K562 (cell line): ENCODE measurements at regions not wholly inside any gene's neighbourhood (a gene's known extent, or its start where the extent isn't known, plus 50 kb on each side); places are given as distances from the start of the nearest gene placed in this dataset.
A peak's percentile ranks its signal among the peaks of the same experiment; 100 is the strongest.

Source experiments
- ATAC-seq: fragments of 200-7000 bp; cut with Tn5 transposase; 3 replicates; pipeline ENCODE4 v1.9.1; 2020; ENCODE audit warnings: moderate library complexity
- BruUV-seq: library from RNA; stranded (reverse); fragments of 400-500 nt; replicated peaks from 2 replicates; lab custom pipeline; 2021; lab: Mats Ljungman, UMichigan
- CTCF ChIA-PET: fragments of 300-600 bp; formaldehyde crosslinking; extraction: SDS; loops from one replicate; lab custom pipeline; 2021; ENCODE audit warnings: low intra/inter-chr PET ratio; lab: Yijun Ruan, JAX
- POLR2A ChIA-PET: fragments of 300-600, 350-650 bp; sonication (Branson Sonifier 250); formaldehyde crosslinking; extraction: SDS; loops from one replicate; lab custom pipeline; 2021; ENCODE audit warnings: antibody characterized with exemption, inconsistent platforms; lab: Yijun Ruan, JAX
- DNase-seq, 4 experiments: peaks; one replicate each; pipeline versions ENCODE4 v3.0.0 to v3.0.0-alpha.2; 2011 to 2018; ENCODE audit warnings: low spot score in 3 of 4, mixed read lengths in 3 of 4; ENCODE audit errors: extremely low read depth in 1 of 4
- FAIRE-seq: peaks from 2 replicates; lab custom pipeline; 2011; peaks lifted over from hg19 to GRCh38; lab: Jason Lieb, UNC
- H2AFZ ChIP-seq: 2 replicates; pipeline ENCODE4 v1.6.0; 2011; ENCODE audit warnings: low read depth, low read length, control low read depth, inconsistent platforms
- H3K27ac ChIP-seq: fragments of 200-600 bp; 3 replicates; pipeline ENCODE4 v1.8.0; 2011; ENCODE audit warnings: low read depth, mild to moderate bottlenecking, control low read depth, inconsistent platforms, low read length, moderate library complexity, mixed read lengths; ENCODE audit errors: extremely low read depth
- H3K27me3 ChIP-seq, 2 experiments: fragments of 300-600 bp in 1 of 2; 2 replicates in 1 of 2; 3 replicates in 1 of 2; pipeline versions ENCODE4 v1.6.0 to v1.8.0; 2011; ENCODE audit warnings: inconsistent platforms in 2 of 2, low read length in 2 of 2, mild to moderate bottlenecking in 1 of 2, mixed read lengths in 1 of 2, moderate library complexity in 1 of 2; ENCODE audit not compliant: control insufficient read depth in 2 of 2, insufficient read depth in 2 of 2
- H3K36me3 ChIP-seq: fragments of 300-600 bp; 3 replicates; pipeline ENCODE4 v1.8.0; 2011; ENCODE audit warnings: mild to moderate bottlenecking, low read length, inconsistent platforms; ENCODE audit not compliant: control insufficient read depth, insufficient read depth
- H3K4me1 ChIP-seq, 2 experiments: fragments of 200-600 bp in 1 of 2; replicated peaks in 1 of 2; 2 replicates in 1 of 2; 3 replicates in 1 of 2; pipeline versions ENCODE4 v1.5.1 to v1.8.0; 2011; ENCODE audit warnings: inconsistent platforms in 2 of 2, low read length in 2 of 2, mild to moderate bottlenecking in 1 of 2, mixed read lengths in 1 of 2, moderate library complexity in 1 of 2; ENCODE audit not compliant: control insufficient read depth in 2 of 2, insufficient read depth in 2 of 2
- H3K4me2 ChIP-seq: 2 replicates; pipeline ENCODE4 v1.6.1; 2011; ENCODE audit warnings: low read length, control low read depth, inconsistent platforms, mixed read lengths; ENCODE audit not compliant: insufficient read depth
- H3K4me3 ChIP-seq: fragments of 200-600 bp; sonication (generic), shearing (Covaris generic); 2 replicates; pipeline ENCODE4 v1.5.1; 2016; ENCODE audit warnings: control low read depth, inconsistent platforms
- H3K79me2 ChIP-seq: fragments of 200-600 bp; 3 replicates; pipeline ENCODE4 v1.8.0; 2011; ENCODE audit warnings: low read length, inconsistent platforms; ENCODE audit not compliant: control insufficient read depth, insufficient read depth
- H3K9ac ChIP-seq, 2 experiments: 2 replicates each; pipeline versions ENCODE4 v1.6.0 to v1.6.1; 2011; ENCODE audit warnings: low read depth in 2 of 2, low read length in 2 of 2, control low read depth in 1 of 2, inconsistent platforms in 1 of 2, mild to moderate bottlenecking in 1 of 2, mixed read lengths in 1 of 2; ENCODE audit not compliant: insufficient read depth in 1 of 2
- H3K9me1 ChIP-seq: one replicate; pipeline ENCODE4 v1.6.0; 2011; ENCODE audit warnings: inconsistent platforms, mild to moderate bottlenecking, low read length, moderate library complexity; ENCODE audit not compliant: control insufficient read depth, insufficient read depth
- H3K9me3 ChIP-seq: replicated peaks from 2 replicates; pipeline ENCODE4 v1.5.1; 2011; ENCODE audit warnings: low read depth, low read length, inconsistent platforms; ENCODE audit not compliant: control insufficient read depth, insufficient read depth
- H4K20me1 ChIP-seq: replicated peaks from 2 replicates; pipeline ENCODE4 v1.6.1; 2011; ENCODE audit warnings: low read length, inconsistent platforms, mixed read lengths; ENCODE audit not compliant: control insufficient read depth, insufficient read depth
- NFATC3 ChIP-seq: fragments of 450-650 bp; IDR thresholded peaks from 2 replicates; pipeline ENCODE4 v1.6.1; 2017; ENCODE audit warnings: mild to moderate bottlenecking
- PCBP1 ChIP-seq: fragments of 200-400 bp; formaldehyde crosslinking; IDR thresholded peaks from 2 replicates; pipeline ENCODE4 v1.6.1; 2018; ENCODE audit warnings: mild to moderate bottlenecking, low read depth, low read length; ENCODE audit not compliant: poor library complexity, severe bottlenecking
- PCBP2 ChIP-seq: fragments of 200-400 bp; formaldehyde crosslinking; IDR thresholded peaks from 2 replicates; pipeline ENCODE4 v1.6.1; 2018; ENCODE audit warnings: low read length, low read depth, mild to moderate bottlenecking, moderate library complexity; ENCODE audit not compliant: poor library complexity, severe bottlenecking
- RAD21 ChIP-seq, 2 experiments: fragments of 250-450 bp in 1 of 2; fragments of 450-650 bp in 1 of 2; sonication (Bioruptor Pico) in 1 of 2; formaldehyde crosslinking in 1 of 2; IDR thresholded peaks in 1 of 2; conservative IDR thresholded peaks in 1 of 2; 2 replicates each; pipeline versions ENCODE4 v1.4.0 to v1.8.0; 2020 to 2022; ENCODE audit warnings: mild to moderate bottlenecking in 2 of 2, moderate library complexity in 1 of 2
- SMC3 ChIP-seq: conservative IDR thresholded peaks from 2 replicates; pipeline ENCODE4 v1.6.1; 2011; ENCODE audit warnings: low read depth, low read length, improper control_type of control experiment; ENCODE audit not compliant: insufficient read depth
- TAF7 ChIP-seq: fragments of 450-650 bp; IDR thresholded peaks from 2 replicates; pipeline ENCODE4 v1.6.1; 2016; ENCODE audit warnings: missing genetic modification characterization, missing compliant biosample characterization
- TCF7 ChIP-seq: sonication (generic); IDR thresholded peaks from 2 replicates; pipeline ENCODE4 v1.6.1; 2016; ENCODE audit warnings: antibody characterized with exemption, borderline replicate concordance
- ZNF232 ChIP-seq: sonication (generic); formaldehyde crosslinking; IDR thresholded peaks from 2 replicates; pipeline ENCODE4 v1.8.0; 2022; ENCODE audit warnings: mild to moderate bottlenecking, missing genetic modification reagents
- WGBS: fragments of 100-300 bp; shearing (Covaris generic); methylation state at CpG from one replicate; pipeline ENCODE4 v1.1.6; 2016; ENCODE audit warnings: low coverage, mixed read lengths; ENCODE audit not compliant: insufficient coverage; ENCODE audit errors: missing lambda C conversion rate; 5-methylcytosine and 5-hydroxymethylcytosine counted together
- in situ Hi-C: fragments of 300-500 bp; cut with MboI; formaldehyde crosslinking; loops from 4 replicates; pipeline ENCODE4 v1.15.0; 2018; ENCODE audit warnings: inconsistent platforms, mixed read lengths
- intact Hi-C: fragments of 100-400 bp; cut with micrococcal nuclease; formaldehyde crosslinking; loops from 2 replicates; pipeline ENCODE4 v1.14.2; 2022
- TF ChIP-seq, protein P1 (sequence below), 3 experiments: IDR thresholded peaks in 2 of 3; conservative IDR thresholded peaks in 1 of 3; 2 replicates each; pipeline ENCODE4 v1.5.1; 2011 to 2012; ENCODE audit warnings: low read length in 3 of 3, mild to moderate bottlenecking in 3 of 3, control low read depth in 2 of 3, improper control_type of control experiment in 1 of 3, inconsistent platforms in 1 of 3, low read depth in 1 of 3, mixed read lengths in 1 of 3, moderate library complexity in 1 of 3; ENCODE audit not compliant: insufficient read depth in 2 of 3

DNA sequence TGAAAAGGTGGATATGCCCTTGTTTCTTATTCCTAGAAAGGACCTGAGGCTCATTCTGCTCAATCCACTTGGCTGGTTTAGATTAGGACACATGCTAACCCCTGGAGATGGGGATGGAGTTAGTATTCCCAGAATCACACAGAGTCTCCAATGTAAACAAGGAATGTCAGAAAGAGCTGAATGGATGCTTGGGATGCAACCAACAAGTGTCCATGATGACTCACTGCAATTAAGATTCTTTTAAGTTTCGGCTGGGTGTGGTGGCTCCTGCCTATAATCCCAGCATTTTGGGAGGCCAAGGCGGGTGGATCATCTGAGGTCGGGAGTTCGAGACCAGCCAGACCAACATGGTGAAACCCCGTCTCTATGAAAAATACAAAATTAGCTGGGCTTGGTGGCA, 315.5 kb upstream of the AZI2 start (continued):
- TF ChIP-seq PCBP1 (no peak), TAF7 (tag) (no peak)

DNA sequence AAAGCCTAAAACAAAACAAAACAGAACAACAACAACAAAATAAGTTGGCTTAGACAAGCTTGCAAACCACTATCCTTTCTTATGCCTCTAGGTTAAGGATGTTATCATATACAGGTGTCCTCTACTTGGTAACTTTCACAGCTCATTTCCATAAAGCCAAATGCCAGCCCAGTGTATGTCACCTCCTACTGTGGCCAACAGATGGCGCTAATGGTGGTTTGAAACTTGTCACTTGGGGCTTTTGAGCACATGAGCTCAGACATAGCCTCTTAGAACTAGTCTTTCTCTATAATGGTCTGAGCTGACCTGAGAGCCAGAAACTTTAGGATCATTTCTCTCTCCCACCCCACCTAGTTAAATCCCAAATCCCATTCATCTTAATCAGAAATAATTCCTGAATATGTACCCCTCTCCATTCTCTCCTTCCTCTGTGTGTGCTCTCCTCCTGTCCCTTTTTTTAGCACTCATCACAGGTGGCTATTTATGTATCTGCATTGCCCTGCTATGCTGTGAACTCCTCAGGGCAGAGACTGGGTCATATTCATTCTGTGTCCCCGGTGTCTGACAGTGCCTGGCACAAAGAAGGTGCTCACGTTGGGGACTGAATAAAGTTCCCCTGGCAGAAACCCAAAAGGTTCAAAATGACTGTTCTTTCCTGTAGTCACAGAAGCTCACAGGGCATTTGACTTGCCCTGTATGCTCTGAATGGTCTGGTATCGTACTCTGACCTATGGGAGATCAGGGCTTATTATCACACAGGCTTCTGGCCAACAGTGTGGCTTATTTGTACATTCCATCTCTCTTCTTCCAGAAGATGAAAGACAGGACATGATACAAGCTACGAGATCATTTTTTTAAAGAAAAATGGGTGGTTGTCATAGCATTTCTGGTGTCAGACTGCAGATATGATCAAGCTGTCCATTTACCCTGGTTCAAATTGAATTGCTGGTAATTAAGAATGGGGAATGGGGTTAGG, 319.3 kb upstream of the AZI2 start:
- BruUV-seq: no TSS peak
- peak; percentile 91 for ATAC-seq
- H3K4me1 ChIP-seq: no peaks in the 10 kb centered on the region
- intact Hi-C loops (loop anchor here (1.0 kb wide), 1 partner anchor 1531 kb away; no protein-coding TSS in a partner anchor), in situ Hi-C loops (no loop called here)
- H3K9ac ChIP-seq: no peak overlapping the region
- peak; percentile 80 for FAIRE-seq
- no peak overlapping the region for H3K4me2 ChIP-seq
- no peaks in the 10 kb centered on the region for H3K79me2 ChIP-seq
- H3K4me3 ChIP-seq: no peak overlapping the region
- CTCF ChIA-PET: no interaction called here
- no peaks in the 10 kb centered on the region for H3K9me3 ChIP-seq
- no peaks in the 10 kb centered on the region for H4K20me1 ChIP-seq
- H3K36me3 ChIP-seq: no peaks in the 10 kb centered on the region
- no peak overlapping the region for H2AFZ ChIP-seq
- no peak for TF ChIP-seq ZNF232 (CRISPR knock-in tag)
- peak; percentile 61 for TF ChIP-seq SMC3
- TF ChIP-seq TCF7: no peak
- TF ChIP-seq PCBP2: no peak
- TF ChIP-seq NFATC3: no peak
- TF ChIP-seq, protein P1, sequence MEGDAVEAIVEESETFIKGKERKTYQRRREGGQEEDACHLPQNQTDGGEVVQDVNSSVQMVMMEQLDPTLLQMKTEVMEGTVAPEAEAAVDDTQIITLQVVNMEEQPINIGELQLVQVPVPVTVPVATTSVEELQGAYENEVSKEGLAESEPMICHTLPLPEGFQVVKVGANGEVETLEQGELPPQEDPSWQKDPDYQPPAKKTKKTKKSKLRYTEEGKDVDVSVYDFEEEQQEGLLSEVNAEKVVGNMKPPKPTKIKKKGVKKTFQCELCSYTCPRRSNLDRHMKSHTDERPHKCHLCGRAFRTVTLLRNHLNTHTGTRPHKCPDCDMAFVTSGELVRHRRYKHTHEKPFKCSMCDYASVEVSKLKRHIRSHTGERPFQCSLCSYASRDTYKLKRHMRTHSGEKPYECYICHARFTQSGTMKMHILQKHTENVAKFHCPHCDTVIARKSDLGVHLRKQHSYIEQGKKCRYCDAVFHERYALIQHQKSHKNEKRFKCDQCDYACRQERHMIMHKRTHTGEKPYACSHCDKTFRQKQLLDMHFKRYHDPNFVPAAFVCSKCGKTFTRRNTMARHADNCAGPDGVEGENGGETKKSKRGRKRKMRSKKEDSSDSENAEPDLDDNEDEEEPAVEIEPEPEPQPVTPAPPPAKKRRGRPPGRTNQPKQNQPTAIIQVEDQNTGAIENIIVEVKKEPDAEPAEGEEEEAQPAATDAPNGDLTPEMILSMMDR (IDR thresholded peaks at IDR 0.05 in 2 of 3, conservative IDR thresholded peaks at IDR 0.05 in 1 of 3; ENCODE audit: insufficient read depth in 2 of 3, low read depth in 1 of 3, low read length in 3 of 3): peak; percentile 52 to 75 (median 63)
- peak; percentile 25 to 59; a peak in 3 of 4 replicates for TF ChIP-seq RAD21 (CRISPR knock-in tag; conservative IDR thresholded peaks at IDR 0.05 in 1 of 2, IDR thresholded peaks at IDR 0.05 in 1 of 2)
- no peak overlapping the region for H3K27ac ChIP-seq
- POLR2A ChIA-PET: no interaction called here
- no peaks in the 10 kb centered on the region for H3K27me3 ChIP-seq
- peak; percentile 42 to 66 (median 55) for DNase-seq
- 4% methylated on average over 5 of the region's 5 CpGs for WGBS
- H3K9me1 ChIP-seq: no peaks in the 10 kb centered on the region
